NCI-H1048 (cell line): ENCODE measurements at regions not wholly inside any gene's neighbourhood (a gene's known extent, or its start where the extent isn't known, plus 50 kb on each side); places are given as distances from the start of the nearest gene placed in this dataset.
"Not testable (repeated sequence)": the region's sequence is repeated elsewhere in the genome, so short reads cannot be mapped to it uniquely, and the experiment has no call there.

ENCODE experiments used
- DNase-seq: peaks from one replicate; lab custom pipeline; 2025; lab: John Stamatoyannopoulos, UW

GRCh38 chr15:96053781-96054428 is 276.6 kb upstream of the NR2F2 start:
- no peak for DNase-seq

- DNase-seq, result no peak
These were observed 275.9 kb upstream of the NR2F2 start for GRCh38 chr15:96054621-96055020.

GRCh38 chr15:96058103-96058851 is 272.2 kb upstream of the NR2F2 start:
- no peak for DNase-seq

- DNase-seq, result not testable (repeated sequence)
These were observed 271.7 kb upstream of the NR2F2 start for GRCh38 chr15:96058852-96059103.

GRCh38 chr15:96060591-96060990 is 269.9 kb upstream of the NR2F2 start:
- DNase-seq, result not testable (repeated sequence)

- DNase-seq, result no peak
These were observed 266.1 kb upstream of the NR2F2 start for GRCh38 chr15:96064351-96064756.

GRCh38 chr15:96066126-96066525 is 264.4 kb upstream of the NR2F2 start:
- no peak for DNase-seq

GRCh38 chr15:96066852-96067495 is 263.5 kb upstream of the NR2F2 start:
- no peak for DNase-seq

- no peak for DNase-seq
These were observed 262.8 kb upstream of the NR2F2 start for GRCh38 chr15:96067677-96068076.

- no peak for DNase-seq
These were observed 261.6 kb upstream of the NR2F2 start for GRCh38 chr15:96068897-96069296.

GRCh38 chr15:96070636-96071035 is 259.9 kb upstream of the NR2F2 start:
- DNase-seq, result no peak

GRCh38 chr15:96072821-96073220 is 257.7 kb upstream of the NR2F2 start:
- no peak for DNase-seq

- no peak for DNase-seq
These were observed 256.6 kb upstream of the NR2F2 start for GRCh38 chr15:96073908-96074307.

GRCh38 chr15:96075895-96076294 is 254.6 kb upstream of the NR2F2 start:
- DNase-seq, result no peak

- DNase-seq, result no peak
These were observed 254.2 kb upstream of the NR2F2 start for GRCh38 chr15:96076350-96076749.

GRCh38 chr15:96079041-96079440 is 251.5 kb upstream of the NR2F2 start:
- no peak for DNase-seq

- DNase-seq, result no peak
These were observed 250.6 kb upstream of the NR2F2 start for GRCh38 chr15:96079882-96080281.

- DNase-seq, result no peak
These were observed 244.3 kb upstream of the NR2F2 start for GRCh38 chr15:96086164-96086563.

- DNase-seq, result no peak
These were observed 243.2 kb upstream of the NR2F2 start for GRCh38 chr15:96087180-96087884.

- no peak for DNase-seq
These were observed 241.8 kb upstream of the NR2F2 start for GRCh38 chr15:96088650-96089049.

GRCh38 chr15:96089405-96090058 is 241.0 kb upstream of the NR2F2 start:
- no peak for DNase-seq

- DNase-seq, result no peak
These were observed 238.3 kb upstream of the NR2F2 start for GRCh38 chr15:96092186-96092585.
